ENCODE measurements at regions not wholly inside any gene's neighbourhood (a gene's known extent, or its start where the extent isn't known, plus 50 kb on each side); places are given as distances from the start of the nearest gene placed in this dataset.

DNA sequence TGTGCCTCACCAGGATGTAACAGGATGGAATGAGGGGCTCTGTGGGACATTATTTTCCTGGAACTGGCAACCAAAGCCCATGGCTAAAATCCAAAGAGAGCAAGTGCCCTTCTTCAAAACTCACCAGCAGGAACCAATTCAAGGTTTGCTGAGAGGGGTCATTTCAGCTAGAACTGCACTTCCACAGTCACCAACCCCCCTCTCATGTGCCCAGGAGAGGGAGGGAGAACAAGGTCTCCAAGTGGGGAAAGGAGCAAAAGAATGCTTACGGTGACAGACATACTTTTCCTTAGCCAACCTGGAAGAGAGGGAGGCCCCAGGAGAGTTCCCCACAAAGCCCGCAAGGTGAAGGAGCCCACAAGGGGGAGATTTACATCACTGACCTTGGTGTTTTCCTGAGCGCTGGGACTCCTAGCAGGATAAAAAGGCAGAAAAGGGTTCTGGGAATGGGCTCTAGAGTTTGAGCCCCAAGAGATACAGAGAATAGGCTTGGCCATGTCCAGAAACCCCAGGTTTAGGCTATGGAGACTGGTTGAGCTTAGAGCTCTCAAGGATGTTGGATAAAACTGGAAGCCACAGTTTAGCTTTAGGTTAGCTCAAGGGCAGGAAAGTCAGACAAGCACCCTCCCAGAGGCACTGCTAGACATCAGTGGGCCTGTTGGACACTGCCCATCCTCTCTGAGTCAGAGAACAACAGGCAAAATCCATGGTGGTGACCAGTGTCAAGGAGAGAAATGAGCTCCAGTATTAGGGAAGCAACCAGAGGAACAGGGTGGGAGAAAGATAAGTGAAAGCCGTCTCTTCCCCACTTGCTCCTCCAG is 63.9 kb upstream of the GHITM start:
- TF ChIP-seq, protein P1, sequence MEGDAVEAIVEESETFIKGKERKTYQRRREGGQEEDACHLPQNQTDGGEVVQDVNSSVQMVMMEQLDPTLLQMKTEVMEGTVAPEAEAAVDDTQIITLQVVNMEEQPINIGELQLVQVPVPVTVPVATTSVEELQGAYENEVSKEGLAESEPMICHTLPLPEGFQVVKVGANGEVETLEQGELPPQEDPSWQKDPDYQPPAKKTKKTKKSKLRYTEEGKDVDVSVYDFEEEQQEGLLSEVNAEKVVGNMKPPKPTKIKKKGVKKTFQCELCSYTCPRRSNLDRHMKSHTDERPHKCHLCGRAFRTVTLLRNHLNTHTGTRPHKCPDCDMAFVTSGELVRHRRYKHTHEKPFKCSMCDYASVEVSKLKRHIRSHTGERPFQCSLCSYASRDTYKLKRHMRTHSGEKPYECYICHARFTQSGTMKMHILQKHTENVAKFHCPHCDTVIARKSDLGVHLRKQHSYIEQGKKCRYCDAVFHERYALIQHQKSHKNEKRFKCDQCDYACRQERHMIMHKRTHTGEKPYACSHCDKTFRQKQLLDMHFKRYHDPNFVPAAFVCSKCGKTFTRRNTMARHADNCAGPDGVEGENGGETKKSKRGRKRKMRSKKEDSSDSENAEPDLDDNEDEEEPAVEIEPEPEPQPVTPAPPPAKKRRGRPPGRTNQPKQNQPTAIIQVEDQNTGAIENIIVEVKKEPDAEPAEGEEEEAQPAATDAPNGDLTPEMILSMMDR (IDR thresholded peaks at IDR 0.05) = no peak
- TF ChIP-seq POLR2AphosphoS5 (IDR thresholded peaks at IDR 0.05; ENCODE audit: insufficient read depth in 1 of 2, low read depth in 1 of 2) (no peak), POLR2A (IDR thresholded peaks at IDR 0.05) (no peak)

Measured in vagina (tissue), 2 donors.